Stimulated activated CD8-positive, alpha-beta memory T cell treated with anti-CD3 and anti-CD28 coated beads, Interleukin-7, amount 100 ng/mL, for 48 hours (primary cell): ENCODE measurements at regions not wholly inside any gene's neighbourhood (a gene's known extent, or its start where the extent isn't known, plus 50 kb on each side); places are given as distances from the start of the nearest gene placed in this dataset.

Experiments used
- DNase-seq, 2 donors: peaks; one replicate each; pipeline ENCODE4 v3.0.0-alpha.2; 2020; ENCODE audit warnings: low read depth in 1 of 2; ENCODE audit errors: extremely low read depth in 1 of 2

DNA sequence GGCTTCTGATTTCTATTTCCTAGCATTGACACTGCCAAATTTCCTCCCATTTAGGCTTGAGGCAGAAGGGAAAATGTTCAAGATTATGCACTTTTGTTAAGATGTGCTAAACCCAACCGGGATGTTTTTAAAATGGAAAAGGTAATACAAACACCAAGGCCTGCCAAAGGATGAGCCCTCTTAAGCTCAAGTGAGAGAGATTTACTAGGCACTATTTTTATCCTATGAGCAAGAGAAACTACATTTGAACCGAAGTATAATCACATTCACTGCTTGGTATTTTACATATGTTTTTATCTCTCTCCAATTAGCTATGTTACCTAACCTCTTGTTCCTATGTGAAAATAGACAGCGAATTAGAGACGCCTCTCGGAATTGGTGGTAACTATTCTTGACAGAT is 295.8 kb downstream of the GABRB3 start:
- no peak for DNase-seq

DNA sequence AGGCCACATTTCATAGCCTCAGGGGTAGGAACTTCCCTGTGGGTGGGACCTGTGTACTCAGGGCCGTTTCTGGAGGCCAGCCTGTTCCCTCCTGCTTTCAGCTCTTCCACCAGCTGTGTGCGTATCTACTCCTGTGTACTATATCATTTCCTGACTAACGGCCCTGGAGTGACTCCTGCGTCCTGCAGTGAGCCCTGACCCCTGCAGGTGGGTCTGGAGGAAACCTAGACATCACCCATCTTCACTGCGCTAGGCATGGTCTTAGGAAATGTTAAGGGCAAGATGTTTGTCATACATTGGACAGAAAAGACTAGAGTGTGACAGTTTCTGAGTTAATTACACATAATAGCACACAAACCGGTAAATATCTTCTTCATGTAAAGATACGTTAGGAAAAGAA is 297.3 kb downstream of the GABRB3 start:
- no peak for DNase-seq

DNA sequence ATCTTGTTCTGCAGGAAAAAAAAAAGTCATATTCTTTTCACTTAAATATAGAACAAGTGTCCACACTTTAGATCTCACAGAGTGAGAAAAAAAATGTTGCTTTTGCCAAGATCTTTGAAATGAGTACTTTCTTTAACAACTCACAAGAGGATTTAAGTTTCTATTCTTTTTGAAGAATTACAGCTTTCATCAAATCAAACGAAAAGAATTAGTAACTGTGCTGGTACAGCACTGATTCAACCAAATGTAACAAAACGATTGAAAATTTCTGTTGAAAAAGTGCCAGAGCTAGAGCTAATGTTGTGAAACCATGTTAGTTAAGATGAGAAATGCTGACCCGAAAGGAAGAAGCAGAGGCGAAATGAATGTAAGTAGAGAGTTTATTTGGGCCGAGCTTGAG is 300.2 kb downstream of the GABRB3 start:
- DNase-seq: no peak

- no peak for DNase-seq
These were observed 310.8 kb downstream of the GABRB3 start for GRCh38 chr15:26461847-26462608.

DNA sequence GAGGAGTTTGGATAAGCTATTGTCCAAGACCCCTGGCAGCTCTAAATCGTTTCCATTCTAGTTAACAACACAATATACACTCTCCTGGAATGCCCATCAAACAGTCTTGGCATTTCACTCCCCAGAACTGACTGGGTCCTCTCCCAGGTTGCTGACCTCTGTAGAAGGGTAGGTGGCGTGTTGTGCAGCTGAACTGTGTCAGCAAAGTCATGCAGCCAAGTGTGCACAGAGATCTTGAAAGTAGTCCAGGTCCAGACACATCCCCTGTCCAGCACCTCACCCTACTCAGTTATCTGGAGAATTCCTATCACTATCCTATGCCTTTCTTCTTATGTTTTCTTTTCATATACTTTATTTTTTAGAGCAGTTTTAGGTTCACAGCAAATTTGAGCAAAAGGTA is 312.7 kb downstream of the GABRB3 start:
- no peak for DNase-seq

- DNase-seq: no peak
These were observed 317.0 kb downstream of the GABRB3 start for GRCh38 chr15:26455828-26456227.

GRCh38 chr15:26453914-26454313 is 319.0 kb downstream of the GABRB3 start:
- no peak for DNase-seq

DNA sequence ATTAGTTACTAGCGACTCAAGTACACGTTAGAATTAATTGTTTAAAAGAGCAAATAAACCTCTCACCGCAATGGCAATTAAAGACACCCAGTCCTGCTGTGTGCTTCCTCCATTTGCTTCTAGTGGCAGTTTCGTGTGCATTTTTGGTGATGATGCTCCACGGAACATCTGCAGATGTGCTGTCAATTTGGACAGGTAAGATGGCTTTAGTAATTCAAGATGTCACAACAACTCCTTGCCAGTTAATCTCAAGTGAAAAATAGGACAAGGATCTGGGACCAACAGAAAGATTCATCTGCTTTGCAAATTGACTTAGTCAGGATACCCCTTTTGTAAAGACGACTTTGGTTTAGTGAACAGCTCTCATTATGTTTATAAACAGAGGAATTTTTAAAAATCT is 320.9 kb downstream of the GABRB3 start:
- DNase-seq: no peak

GRCh38 chr15:26449291-26449690 is 323.6 kb downstream of the GABRB3 start:
- DNase-seq: no peak

GRCh38 chr15:26443321-26443720 is 329.5 kb downstream of the GABRB3 start:
- no peak for DNase-seq

DNA sequence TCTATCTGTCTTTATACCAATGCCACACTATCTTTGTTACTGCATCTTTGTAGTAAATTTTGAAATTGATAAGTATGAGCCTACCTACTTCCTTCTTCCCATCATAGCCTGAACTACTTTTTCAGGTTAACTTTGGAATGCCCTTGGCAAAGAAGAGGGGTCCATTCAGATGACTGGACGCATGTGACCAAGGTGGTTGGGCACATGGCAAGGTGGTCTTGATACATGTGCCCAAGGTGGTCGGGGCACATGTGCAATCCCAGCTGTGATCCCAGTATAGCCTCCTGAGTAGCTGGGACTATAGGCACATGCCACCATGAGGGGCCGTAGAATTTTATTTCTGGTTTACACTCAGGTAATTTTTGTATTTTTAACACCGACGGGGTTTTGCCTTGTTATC is 330.2 kb downstream of the GABRB3 start:
- no peak for DNase-seq

GRCh38 chr15:26439681-26440080 is 333.2 kb downstream of the GABRB3 start:
- no peak for DNase-seq

GRCh38 chr15:26438718-26439117 is 334.1 kb downstream of the GABRB3 start:
- no peak for DNase-seq

DNA sequence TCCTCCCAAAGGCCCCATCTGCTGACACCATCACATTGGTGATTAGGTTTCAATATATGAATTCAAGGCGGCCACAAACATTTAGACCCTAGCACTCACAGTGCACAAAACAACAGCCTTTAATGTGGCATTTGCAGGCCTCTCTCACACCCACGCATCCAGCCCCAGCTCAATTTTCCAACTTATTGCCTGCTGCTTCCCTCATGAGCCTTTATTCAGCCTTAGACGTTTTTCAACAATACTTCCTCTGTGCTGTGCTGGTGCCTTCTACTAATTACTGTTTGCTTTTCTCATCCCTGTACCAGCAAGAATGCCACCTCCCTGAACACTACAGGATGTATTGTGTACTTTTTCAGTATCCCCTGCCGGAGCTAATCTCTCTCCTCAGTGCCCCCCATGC is 334.6 kb downstream of the GABRB3 start:
- DNase-seq: no peak

DNA sequence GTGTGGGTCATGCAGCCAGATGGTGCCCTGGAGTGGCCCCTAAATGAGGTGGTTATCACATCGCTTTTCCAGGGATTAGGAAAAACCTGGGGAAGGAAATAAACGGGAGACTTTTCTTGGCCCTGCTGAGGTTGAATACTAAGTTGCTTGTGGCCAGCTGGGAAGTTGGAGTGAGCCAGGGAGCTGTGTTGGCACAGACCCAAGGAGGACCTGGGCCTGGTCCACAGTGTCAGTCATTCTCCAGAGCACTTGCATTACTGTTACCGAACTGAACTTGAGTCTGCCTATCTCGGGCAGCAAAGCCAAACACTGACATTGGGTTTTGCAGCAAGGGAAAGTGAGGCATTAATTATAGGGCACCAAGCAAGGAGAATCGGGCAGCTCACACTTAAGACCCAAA is 339.0 kb downstream of the GABRB3 start:
- DNase-seq: no peak

GRCh38 chr15:26433060-26433459 is 339.8 kb downstream of the GABRB3 start:
- no peak for DNase-seq

DNA sequence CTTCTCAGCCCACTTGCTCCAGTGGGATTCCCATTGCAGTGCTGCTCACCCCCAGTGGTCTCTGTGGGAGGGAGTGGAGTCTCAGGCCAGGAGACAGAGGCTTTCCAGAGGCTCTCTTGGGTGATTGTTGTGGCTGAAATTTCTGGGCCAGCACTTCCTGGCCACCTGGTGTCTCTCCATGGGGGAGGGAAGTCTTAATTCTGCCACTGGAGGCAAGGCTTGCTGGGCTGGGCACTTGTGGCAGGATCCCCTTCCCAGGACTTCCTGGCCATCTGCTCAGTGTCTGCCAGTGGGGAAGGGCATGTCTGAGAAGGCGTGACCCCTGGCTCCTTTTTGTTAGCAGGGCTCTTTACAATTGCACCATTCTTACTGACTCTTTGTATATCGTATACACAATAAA is 351.8 kb downstream of the GABRB3 start:
- no peak for DNase-seq

- DNase-seq: no peak
These were observed 377.2 kb downstream of the GABRB3 start for GRCh38 chr15:26395624-26396023.

DNA sequence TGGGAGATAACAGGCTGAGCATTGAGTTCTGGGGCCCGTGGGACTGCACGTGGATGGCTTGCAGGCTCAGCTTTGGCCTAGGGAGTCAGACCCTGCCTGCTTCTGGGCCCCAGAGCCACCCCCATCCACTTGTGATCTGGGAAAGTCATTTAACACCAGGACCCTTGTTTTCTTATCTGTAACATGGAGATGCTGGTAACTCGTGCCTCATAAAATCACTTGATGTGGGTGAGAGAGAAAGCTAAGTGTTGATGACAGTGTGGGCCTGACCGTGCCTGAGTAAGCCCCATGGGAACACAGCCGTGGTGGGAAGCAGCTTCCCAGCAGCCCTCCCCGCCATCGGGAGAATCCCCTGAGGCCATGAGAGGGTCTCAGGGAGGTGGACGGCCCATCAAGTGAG is 378.1 kb downstream of the GABRB3 start:
- DNase-seq: no peak

GRCh38 chr15:26392956-26393355 is 379.9 kb downstream of the GABRB3 start:
- no peak for DNase-seq

DNA sequence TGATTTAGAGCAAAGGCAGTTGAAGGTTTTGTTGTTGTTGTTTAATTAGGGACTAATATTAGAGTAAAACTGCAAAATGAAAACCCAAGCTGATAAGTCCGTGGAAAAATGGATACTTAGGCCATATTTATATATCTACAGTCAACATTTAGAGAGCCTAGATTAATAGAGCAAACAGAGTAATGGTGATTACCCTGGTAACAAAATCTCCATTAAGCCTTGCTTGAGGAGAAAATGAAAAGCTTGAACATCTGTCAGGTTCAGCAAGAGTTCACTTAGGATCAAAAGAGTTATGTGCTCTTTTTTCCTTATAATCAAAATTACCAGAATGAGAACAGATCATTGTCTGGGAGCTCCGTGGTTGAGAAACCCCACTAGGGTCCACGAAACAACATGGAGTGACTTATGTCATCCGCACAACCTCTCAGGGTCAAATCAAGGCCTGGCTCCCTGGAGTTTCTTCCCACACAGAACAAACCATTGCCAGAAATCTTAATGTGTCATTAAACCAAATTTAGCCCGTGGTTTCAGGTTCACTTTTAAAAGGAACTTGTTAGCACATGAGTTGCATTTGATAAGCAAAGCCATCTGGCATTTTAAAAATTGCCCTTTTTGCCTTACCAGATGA is 381.2 kb downstream of the GABRB3 start:
- DNase-seq: no peak

GRCh38 chr15:26382444-26383072 is 390.3 kb downstream of the GABRB3 start:
- DNase-seq: no peak
